Central memory CD8-positive, alpha-beta T cell (primary cell): ENCODE measurements at regions not wholly inside any gene's neighbourhood (a gene's known extent, or its start where the extent isn't known, plus 50 kb on each side); places are given as distances from the start of the nearest gene placed in this dataset.

Experiments
- ATAC-seq: fragments of 150-1000 bp; cut with Tn5 transposase; replicated peaks from 2 replicates; pipeline ENCODE4 v1.10.0; 2022; ENCODE audit warnings: mild to moderate bottlenecking, moderate FRiP score, moderate number of reproducible peaks; ENCODE audit not compliant: poor library complexity, severe bottlenecking; ENCODE audit errors: extremely low read depth
- DNase-seq, 2 donors: peaks; one replicate each; pipeline ENCODE4 v3.0.0; 2021; ENCODE audit warnings: low spot score in 2 of 2
- H3K27ac Mint-ChIP-seq: one replicate; pipeline ENCODE4 v1.8.0; 2022; ENCODE audit warnings: low read depth, mild to moderate bottlenecking, moderate library complexity, mixed read lengths
- H3K27me3 Mint-ChIP-seq: one replicate; pipeline ENCODE4 v1.8.0; 2022; ENCODE audit warnings: mixed read lengths
- H3K36me3 Mint-ChIP-seq: one replicate; pipeline ENCODE4 v1.8.0; 2022; ENCODE audit warnings: mild to moderate bottlenecking, moderate library complexity, mixed read lengths; ENCODE audit not compliant: insufficient read depth
- H3K4me1 Mint-ChIP-seq: one replicate; pipeline ENCODE4 v1.8.0; 2022; ENCODE audit warnings: mixed read lengths
- H3K4me3 Mint-ChIP-seq: one replicate; pipeline ENCODE4 v1.8.0; 2022; ENCODE audit warnings: mild to moderate bottlenecking, moderate library complexity, mixed read lengths
- H3K9me3 Mint-ChIP-seq: one replicate; pipeline ENCODE4 v1.8.0; 2022; ENCODE audit warnings: mixed read lengths

DNA sequence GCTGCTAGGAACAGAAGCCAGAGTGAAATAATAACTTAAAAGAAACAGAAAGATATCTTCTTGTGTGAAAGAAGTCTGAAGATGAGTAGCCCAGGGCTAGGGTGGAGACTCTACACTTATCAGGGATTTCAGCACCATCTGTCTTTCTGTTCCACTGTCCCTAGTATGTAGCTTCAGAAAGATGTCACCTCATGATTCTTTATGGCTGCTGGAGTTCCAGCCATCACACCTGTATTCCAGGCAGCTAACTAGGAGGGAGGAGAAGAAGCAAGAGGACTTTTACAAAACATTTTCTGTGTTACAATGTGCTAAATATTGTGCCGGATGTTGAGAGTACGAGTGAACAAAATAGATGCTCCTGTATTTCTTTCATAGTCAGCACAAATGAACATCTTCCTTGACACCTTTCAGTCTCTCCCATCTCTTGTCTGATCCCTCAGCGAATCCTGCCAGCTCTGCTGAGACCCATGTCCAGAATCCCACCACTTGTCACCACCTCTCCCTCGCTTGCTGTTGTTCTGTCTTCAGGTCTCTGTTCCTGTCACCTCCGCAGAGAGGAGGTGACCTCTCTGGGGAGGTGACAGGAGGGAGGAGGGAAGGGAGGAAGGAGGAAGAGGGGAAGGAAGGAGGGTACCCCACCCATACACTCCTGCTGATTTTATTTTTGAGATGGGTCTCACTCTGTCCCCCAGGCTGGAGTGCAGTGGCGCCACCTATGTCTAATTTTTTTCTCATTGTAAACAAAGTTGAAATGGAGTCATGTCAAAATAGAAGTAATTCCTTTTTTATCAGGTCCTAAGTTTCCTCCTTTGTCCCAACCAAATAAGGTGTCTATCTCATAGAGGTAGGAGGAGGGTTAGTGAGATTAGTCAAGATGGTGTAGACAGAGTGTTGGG lies 188.9 kb downstream of the TFAP2C start:
- DNase-seq: no peak
- no peaks in the 10 kb centered on the region for H3K36me3 Mint-ChIP-seq
- no peak overlapping the region for H3K4me3 Mint-ChIP-seq
- no peaks in the 10 kb centered on the region for H3K4me1 Mint-ChIP-seq
- peaks cover 5% of the 10 kb centered on the region for H3K9me3 Mint-ChIP-seq
- no peak overlapping the region for H3K27ac Mint-ChIP-seq
- ATAC-seq: no peak
- peaks cover 22% of the 10 kb centered on the region for H3K27me3 Mint-ChIP-seq

DNA sequence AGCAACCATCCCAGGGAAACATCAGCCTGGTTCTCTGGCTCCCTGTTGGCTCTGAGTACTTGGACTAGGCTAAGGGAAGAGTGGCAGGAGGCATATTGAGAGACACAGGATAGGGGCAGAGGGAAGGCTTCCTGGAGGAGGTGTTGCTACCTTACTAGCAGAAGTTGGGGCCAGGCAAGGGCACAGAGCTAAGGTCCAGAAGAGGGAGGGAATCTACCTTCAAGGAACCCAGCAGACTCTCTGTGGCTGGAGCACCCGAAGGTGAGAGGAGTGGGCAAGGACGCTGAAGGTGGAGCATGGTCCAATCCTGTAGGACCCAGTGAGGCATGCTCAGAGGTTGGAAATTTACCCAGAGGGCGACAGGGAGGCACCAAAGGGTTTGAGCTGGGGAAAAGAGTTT lies 191.9 kb downstream of the TFAP2C start:
- DNase-seq (no peak), ATAC-seq (no peak)
- no peak overlapping the region for H3K27ac Mint-ChIP-seq
- no peaks in the 10 kb centered on the region for H3K36me3 Mint-ChIP-seq
- no peak overlapping the region for H3K4me3 Mint-ChIP-seq
- peaks cover 24% of the 10 kb centered on the region for H3K27me3 Mint-ChIP-seq
- peaks cover 5% of the 10 kb centered on the region for H3K9me3 Mint-ChIP-seq
- no peaks in the 10 kb centered on the region for H3K4me1 Mint-ChIP-seq

DNA sequence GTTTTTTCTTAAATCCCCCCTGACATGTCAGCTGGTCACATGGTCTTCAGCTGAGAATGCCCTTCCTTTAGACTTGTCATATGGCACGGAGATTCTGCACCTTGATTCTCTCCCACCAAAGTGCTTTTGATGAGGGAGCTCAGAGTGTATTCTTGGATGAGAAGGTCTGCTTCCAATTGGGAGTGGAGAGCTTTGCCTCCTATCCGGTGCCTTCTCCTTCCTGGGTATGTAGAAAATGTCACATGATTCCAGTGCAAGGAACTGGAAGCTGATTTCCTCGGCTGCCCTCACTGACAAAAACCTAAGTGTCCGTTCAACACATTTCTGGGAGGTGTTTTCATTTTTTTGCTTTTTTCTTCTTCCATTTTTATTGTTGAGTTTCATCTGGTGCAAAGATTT lies 197.2 kb downstream of the TFAP2C start:
- no peak for DNase-seq
- peaks cover 50% of the 10 kb centered on the region for H3K27me3 Mint-ChIP-seq
- H3K4me3 Mint-ChIP-seq: no peak overlapping the region
- no peak for ATAC-seq
- no peak overlapping the region for H3K27ac Mint-ChIP-seq
- H3K9me3 Mint-ChIP-seq: no peaks in the 10 kb centered on the region
- peaks cover 4% of the 10 kb centered on the region for H3K36me3 Mint-ChIP-seq
- no peaks in the 10 kb centered on the region for H3K4me1 Mint-ChIP-seq

DNA sequence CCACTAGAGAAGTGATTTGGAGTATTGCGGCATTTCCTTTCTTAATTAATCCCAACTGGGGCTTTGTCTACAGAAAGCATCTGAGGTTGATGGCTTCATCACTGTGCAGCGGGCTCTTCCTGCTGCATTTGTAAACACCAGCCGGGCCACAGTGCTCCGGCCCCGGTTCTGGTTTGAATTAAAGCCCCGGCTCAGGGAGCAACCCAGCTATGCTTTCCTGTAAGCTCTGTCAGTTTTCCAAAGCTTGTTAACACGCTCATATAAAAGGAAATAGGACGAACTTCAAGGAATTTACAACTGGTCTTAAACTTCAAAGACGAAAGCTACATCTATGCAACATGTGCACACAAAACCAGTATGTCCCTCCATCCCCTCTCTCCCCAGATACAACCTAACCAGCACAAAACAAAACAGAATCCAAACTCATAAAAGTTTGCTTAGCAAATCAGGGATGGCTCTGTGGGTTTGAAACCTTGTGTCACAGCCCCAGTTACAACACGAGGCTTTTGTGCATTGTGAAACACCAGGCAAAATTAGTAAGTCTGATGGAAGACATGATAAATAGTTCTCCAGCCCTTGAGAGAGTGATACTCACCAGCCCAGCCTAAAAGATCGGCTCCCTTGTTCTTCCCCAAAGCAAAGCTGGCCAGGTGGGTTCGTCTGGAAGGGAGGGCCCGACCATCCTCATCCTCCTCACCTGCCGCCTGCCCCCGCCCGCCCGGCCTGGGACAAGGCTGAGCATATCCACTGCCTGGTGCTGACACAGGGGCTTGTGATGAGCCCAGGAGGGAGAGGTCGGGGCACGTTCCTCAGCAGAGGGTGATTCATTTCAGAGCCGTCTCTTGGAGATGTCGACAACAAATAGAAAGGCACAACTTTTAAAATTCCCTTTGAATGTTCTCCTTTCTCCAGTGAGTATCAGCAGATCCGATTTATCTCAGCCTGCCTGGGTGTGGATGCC lies 197.9 kb downstream of the TFAP2C start:
- Mint-ChIP-seq H3K27me3 (peaks cover 50% of the 10 kb centered on the region), H3K27ac (no peak overlapping the region), H3K9me3 (no peaks in the 10 kb centered on the region), H3K36me3 (peaks cover 4% of the 10 kb centered on the region), H3K4me1 (no peaks in the 10 kb centered on the region), H3K4me3 (no peak overlapping the region)
- DNase-seq: no peak
- no peak for ATAC-seq

DNA sequence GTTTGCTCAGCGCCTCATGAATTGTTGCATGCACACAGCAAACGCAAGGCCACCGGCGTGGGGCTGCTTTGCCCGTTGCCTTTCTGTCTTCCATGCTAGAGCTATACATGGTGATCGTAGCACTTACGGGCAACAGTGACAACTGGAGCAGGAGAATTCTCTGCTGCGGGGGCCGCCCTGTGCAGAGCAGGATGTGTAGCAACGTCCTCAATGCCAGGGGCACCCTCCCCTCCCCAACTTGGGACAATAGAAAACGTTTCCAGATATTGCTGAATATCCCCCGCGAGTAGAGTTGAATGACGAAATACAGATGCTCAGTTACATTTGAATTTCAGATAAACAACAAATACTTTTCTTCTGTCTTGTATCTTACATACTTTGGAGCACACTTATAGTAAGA lies 198.7 kb downstream of the TFAP2C start:
- Mint-ChIP-seq H3K4me1 (no peaks in the 10 kb centered on the region), H3K4me3 (no peak overlapping the region), H3K36me3 (peaks cover 4% of the 10 kb centered on the region), H3K9me3 (no peaks in the 10 kb centered on the region), H3K27me3 (peaks cover 55% of the 10 kb centered on the region), H3K27ac (no peak overlapping the region)
- ATAC-seq (no peak), DNase-seq (no peak)

DNA sequence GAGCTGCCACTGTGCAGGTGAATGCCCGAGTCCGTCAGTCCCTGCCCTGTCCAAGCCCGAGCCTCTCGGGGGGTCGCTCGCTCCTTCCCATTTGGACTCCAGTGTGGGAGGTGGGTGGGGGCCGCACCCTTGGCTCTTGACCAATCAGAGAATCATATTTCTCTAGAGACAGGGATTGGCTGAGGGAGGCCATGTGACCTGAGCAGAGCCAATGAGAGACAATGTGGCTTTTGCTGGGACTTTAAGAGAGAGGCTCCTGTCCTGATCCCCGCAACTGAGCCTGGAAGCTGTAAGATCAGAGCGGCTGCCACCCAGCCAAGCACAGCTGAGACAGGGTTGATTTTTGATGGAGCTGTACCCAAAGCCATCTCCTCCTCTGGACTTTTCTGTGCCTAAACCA lies 199.3 kb downstream of the TFAP2C start:
- Mint-ChIP-seq H3K27me3 (peaks cover 56% of the 10 kb centered on the region), H3K4me1 (no peaks in the 10 kb centered on the region), H3K4me3 (no peak overlapping the region), H3K9me3 (no peaks in the 10 kb centered on the region), H3K36me3 (peaks cover 4% of the 10 kb centered on the region), H3K27ac (no peak overlapping the region)
- ATAC-seq (no peak), DNase-seq (no peak)

DNA sequence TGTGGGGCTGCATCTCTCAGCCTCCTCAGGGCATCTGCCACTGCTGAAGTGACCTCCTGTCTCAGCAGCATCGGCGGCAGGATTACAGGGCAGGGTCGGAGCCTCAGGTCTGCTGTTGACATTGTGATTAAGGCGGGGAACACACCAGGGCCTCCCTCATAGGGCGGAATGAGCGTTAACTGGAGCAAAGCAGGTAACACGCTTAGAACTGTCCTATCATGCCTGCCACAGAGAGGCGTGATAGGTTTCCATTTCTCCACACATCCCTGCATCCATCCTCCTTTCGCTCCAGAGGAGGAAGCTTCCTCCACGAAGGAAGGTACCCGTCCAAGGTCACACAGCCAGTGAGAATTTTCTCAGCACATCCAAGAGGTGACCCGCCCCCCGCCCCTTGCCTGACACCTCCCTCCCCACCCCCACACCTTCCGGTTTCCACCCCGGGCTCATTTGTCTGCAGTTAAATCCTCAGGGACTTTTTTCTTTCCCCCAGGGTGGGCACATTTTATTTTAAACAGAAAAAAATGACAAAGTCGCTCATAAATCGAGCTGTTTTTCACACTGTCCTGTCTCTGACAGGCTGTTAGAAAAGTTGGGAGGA lies 200.8 kb downstream of the TFAP2C start:
- H3K9me3 Mint-ChIP-seq: no peaks in the 10 kb centered on the region
- H3K27me3 Mint-ChIP-seq: peaks cover 62% of the 10 kb centered on the region
- no peak overlapping the region for H3K27ac Mint-ChIP-seq
- ATAC-seq (no peak), DNase-seq (no peak)
- peaks cover 5% of the 10 kb centered on the region for H3K36me3 Mint-ChIP-seq
- no peaks in the 10 kb centered on the region for H3K4me1 Mint-ChIP-seq
- H3K4me3 Mint-ChIP-seq: no peak overlapping the region

DNA sequence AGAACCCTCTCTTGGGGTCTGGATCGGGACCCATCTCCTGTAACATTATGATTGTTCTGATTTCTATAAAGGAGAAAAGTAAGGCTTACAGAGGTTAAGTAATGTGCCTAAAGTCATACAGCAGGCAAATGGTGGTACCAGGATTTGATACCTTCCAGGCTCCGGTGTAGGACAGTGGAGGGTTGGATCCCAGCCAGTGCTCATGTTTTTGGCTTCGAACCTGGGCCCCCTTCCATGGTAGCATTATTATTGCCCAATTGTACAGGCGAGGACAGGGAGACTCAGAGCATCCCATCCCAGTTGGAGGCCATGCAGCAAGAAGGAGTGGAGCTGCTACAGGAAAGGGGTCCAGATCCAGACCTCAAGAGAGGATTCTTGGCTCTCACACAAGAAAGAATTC lies 202.7 kb downstream of the TFAP2C start:
- Mint-ChIP-seq H3K9me3 (no peaks in the 10 kb centered on the region), H3K36me3 (peaks cover 4% of the 10 kb centered on the region), H3K27me3 (peaks cover 58% of the 10 kb centered on the region), H3K4me3 (no peak overlapping the region), H3K27ac (no peak overlapping the region), H3K4me1 (no peaks in the 10 kb centered on the region)
- DNase-seq: no peak
- ATAC-seq: no peak

DNA sequence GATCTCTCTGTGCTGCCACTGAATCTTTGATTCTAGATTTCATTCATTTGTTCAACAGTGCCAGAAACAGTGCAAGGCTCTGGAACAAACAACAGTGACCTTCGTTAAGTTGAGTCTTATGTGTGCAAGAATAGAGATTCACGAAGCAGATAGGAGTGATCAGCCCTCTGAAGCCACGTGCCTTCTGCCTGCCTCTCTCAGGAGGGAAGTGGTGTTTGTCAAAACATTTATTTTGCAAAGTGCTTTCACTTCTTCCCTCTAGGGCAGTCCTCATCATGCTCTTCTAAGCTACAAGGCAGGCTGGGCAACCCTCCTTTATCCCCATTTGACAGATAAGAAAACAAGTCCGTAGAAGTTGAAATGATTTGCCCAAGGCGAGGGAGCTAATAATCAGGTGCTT lies 204.3 kb downstream of the TFAP2C start:
- H3K27ac Mint-ChIP-seq: no peak overlapping the region
- H3K4me1 Mint-ChIP-seq: no peaks in the 10 kb centered on the region
- H3K36me3 Mint-ChIP-seq: peaks cover 4% of the 10 kb centered on the region
- peaks cover 55% of the 10 kb centered on the region for H3K27me3 Mint-ChIP-seq
- no peak overlapping the region for H3K4me3 Mint-ChIP-seq
- H3K9me3 Mint-ChIP-seq: peaks cover under 1% of the 10 kb centered on the region
- ATAC-seq (no peak), DNase-seq (no peak)

DNA sequence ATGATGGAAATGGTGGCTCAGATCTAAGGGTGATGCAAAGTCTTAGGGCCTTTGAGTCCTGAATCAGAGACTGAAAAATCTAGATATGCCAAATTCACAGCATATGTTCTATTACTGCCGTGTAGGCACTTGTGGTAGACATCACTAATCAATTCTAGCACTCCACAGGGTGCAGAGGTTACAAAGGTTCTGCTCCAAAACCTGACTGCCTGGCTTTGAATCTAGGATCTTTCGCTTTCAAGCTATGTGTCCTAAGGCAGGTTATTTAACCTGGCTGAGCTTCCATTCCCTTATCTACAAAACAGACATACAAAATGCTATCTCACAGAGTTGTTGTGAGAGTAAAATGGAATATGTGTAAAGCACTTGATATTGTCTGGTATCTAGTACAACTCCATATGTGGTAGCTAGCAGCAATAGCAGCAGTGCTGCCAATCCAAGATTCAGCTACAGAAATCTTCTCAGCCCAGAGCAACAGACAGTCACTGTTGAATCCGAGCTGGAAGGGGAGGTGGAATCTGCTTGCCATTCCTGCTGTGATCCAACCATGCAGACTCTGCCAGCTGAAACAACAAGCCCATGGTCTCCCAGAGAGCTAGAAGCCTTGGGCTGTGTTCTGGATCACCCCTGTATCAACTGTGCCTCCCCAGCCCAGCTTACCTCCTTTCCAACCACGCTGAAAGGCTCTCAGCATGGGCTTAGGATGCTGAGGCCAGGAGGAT lies 206.9 kb downstream of the TFAP2C start:
- Mint-ChIP-seq H3K27ac (no peak overlapping the region), H3K4me1 (no peaks in the 10 kb centered on the region), H3K36me3 (peaks cover 2% of the 10 kb centered on the region), H3K27me3 (peaks cover 29% of the 10 kb centered on the region), H3K9me3 (peaks cover 5% of the 10 kb centered on the region), H3K4me3 (no peak overlapping the region)
- DNase-seq (no peak), ATAC-seq (no peak)

DNA sequence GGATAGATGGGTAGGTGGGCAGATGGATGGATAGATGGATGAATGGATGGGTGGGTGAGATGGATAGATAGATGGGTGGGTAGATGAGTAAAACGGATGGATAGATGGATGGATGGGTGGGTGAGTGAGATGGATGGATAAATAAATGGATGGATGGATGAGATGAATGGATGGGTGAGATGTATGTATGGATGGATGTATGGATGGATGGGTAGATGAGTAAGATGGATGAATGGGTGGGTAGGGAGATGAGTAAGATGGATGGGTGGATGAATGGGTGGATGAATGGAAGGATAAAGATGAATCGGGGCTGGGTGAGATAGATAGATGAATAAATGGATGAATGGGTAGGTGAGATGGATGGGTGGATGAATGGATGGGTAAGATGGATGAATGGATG lies 210.1 kb downstream of the TFAP2C start:
- H3K9me3 Mint-ChIP-seq: peaks cover 5% of the 10 kb centered on the region
- no peaks in the 10 kb centered on the region for H3K36me3 Mint-ChIP-seq
- ATAC-seq (no peak), DNase-seq (no peak)
- H3K4me1 Mint-ChIP-seq: no peaks in the 10 kb centered on the region
- H3K27me3 Mint-ChIP-seq: no peaks in the 10 kb centered on the region
- H3K27ac Mint-ChIP-seq: no peak overlapping the region
- no peak overlapping the region for H3K4me3 Mint-ChIP-seq

DNA sequence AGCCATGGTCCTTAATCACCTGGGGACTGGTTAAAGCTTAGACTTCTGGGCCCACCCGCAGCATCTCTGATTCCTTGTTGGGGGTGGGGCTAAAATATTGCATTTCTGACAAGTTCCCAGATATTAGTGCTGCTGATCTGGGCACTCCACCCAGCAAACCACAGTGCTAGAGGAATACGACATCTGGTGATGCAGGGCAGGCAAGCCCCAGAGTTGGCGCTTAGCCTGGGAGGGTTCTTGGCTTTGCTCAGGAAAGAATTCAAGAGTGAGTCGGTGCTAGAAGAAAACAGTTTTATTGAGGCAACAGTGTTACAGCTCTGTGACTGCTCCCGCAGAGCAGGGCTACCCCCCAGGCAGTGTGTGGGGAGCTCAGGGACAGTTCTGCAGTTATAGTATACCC lies 210.7 kb downstream of the TFAP2C start:
- Mint-ChIP-seq H3K4me1 (no peaks in the 10 kb centered on the region), H3K27ac (no peak overlapping the region), H3K9me3 (peaks cover 5% of the 10 kb centered on the region), H3K27me3 (no peaks in the 10 kb centered on the region), H3K4me3 (no peak overlapping the region), H3K36me3 (no peaks in the 10 kb centered on the region)
- no peak for ATAC-seq
- DNase-seq: no peak
